ENCODE measurements at regions not wholly inside any gene's neighbourhood (a gene's known extent, or its start where the extent isn't known, plus 50 kb on each side); places are given as distances from the start of the nearest gene placed in this dataset.

DNA sequence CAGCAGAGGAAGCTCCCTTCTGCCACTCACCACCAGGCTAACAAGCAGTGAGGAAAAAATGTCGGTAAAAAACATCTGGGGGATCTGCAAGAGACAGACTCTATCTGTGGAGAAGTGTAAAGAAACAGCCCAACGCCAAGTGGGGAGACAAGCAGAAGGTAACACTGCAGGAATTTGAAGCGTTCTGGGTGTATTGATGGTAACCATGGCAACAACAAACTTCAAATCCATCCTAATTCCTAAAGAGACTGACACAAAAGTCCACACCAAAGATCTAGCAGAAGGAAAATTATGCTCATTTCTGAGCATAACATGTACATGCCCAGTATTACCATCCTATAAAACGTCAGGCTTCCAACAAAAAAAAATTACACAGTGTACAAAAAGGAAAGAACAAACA, 449.3 kb downstream of the GABRB3 start:
- DNase-seq (no peak), ATAC-seq (ENCODE audit: low read depth) (no peak)
- no peaks in the 10 kb centered on the region for H3K4me1 ChIP-seq (ENCODE audit: control insufficient read depth in 2 of 2, insufficient read depth in 2 of 2, low read length in 2 of 2)
- no peak overlapping the region for H3K9ac ChIP-seq (ENCODE audit: low read length)
- Mint-ChIP-seq H3K4me1 (no peaks in the 10 kb centered on the region), H3K4me3 (no peak overlapping the region), H3K9me3 (ENCODE audit: insufficient read depth) (no peaks in the 10 kb centered on the region), H3K27ac (no peak overlapping the region), H3K27me3 (no peaks in the 10 kb centered on the region)
- POLR2A ChIA-PET, result no interaction called here
- H3K4me3 ChIP-seq (ENCODE audit: control extremely low read depth in 1 of 5, extremely low read depth in 1 of 5, insufficient read depth in 1 of 5, low read depth in 2 of 5, low read length in 4 of 5), result no peak overlapping the region
- H3K4me2 ChIP-seq (replicated peaks; ENCODE audit: low read depth, low read length, poor library complexity, severe bottlenecking), result no peak overlapping the region
- WGBS (ENCODE audit: insufficient coverage), result no CpG with 5 or more reads among the region's 4 CpGs
- no peaks in the 10 kb centered on the region for H3K9me3 ChIP-seq (ENCODE audit: control extremely low read depth in 1 of 3, control insufficient read depth in 2 of 3, insufficient read depth in 1 of 3, low read length in 2 of 3)
- no peak overlapping the region for H3K27ac ChIP-seq (ENCODE audit: low read length in 2 of 2)
- H3K79me2 ChIP-seq (ENCODE audit: control insufficient read depth, insufficient read depth, low read length), result no peaks in the 10 kb centered on the region
- intact Hi-C loops (cut with micrococcal nuclease), result no loop called here
- no peak overlapping the region for H2AFZ ChIP-seq (ENCODE audit: insufficient read depth, low read depth, low read length, poor library complexity, severe bottlenecking)
- no peaks in the 10 kb centered on the region for H3K27me3 ChIP-seq (replicated peaks in 1 of 4; ENCODE audit: control extremely low read depth in 1 of 4, control insufficient read depth in 3 of 4, insufficient read depth in 4 of 4, low read length in 3 of 4)
- H3K36me3 ChIP-seq (replicated peaks in 1 of 2; ENCODE audit: control extremely low read depth in 1 of 2, control insufficient read depth in 1 of 2, extremely low read depth in 1 of 2, insufficient read depth in 2 of 2, low read length in 1 of 2), result no peaks in the 10 kb centered on the region
- H4K20me1 ChIP-seq (ENCODE audit: control insufficient read depth, insufficient read depth, low read length, poor library complexity, severe bottlenecking), result no peaks in the 10 kb centered on the region
- CTCF ChIA-PET, result no interaction called here
- TF ChIP-seq EZH2 (IDR thresholded peaks at IDR 0.05; ENCODE audit: borderline replicate concordance, insufficient read depth, low read depth, low read length, poor library complexity, severe bottlenecking), result no peak
- TF ChIP-seq, protein P1, sequence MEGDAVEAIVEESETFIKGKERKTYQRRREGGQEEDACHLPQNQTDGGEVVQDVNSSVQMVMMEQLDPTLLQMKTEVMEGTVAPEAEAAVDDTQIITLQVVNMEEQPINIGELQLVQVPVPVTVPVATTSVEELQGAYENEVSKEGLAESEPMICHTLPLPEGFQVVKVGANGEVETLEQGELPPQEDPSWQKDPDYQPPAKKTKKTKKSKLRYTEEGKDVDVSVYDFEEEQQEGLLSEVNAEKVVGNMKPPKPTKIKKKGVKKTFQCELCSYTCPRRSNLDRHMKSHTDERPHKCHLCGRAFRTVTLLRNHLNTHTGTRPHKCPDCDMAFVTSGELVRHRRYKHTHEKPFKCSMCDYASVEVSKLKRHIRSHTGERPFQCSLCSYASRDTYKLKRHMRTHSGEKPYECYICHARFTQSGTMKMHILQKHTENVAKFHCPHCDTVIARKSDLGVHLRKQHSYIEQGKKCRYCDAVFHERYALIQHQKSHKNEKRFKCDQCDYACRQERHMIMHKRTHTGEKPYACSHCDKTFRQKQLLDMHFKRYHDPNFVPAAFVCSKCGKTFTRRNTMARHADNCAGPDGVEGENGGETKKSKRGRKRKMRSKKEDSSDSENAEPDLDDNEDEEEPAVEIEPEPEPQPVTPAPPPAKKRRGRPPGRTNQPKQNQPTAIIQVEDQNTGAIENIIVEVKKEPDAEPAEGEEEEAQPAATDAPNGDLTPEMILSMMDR (IDR thresholded peaks at IDR 0.05), result no peak

DNA sequence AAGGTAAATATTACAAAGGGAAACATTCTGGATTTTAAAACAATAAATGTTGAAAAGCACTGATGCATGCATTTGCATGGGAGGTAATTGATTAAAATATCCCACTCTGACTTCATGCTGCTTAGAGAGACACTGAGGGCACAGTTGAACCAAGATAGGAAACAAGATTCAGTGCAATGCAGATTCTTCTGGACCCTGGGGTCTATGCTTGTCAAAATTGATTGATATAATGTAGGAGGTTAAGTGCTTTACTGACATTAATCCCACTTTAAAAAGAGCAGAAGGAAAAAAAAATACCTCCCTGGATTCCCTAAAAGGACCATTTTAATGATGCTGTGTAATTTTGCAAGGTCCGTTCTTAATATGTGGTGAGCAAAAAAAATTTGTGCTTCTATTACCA, 454.2 kb downstream of the GABRB3 start:
- Histone ChIP-seq H3K9ac (ENCODE audit: low read length) (no peak overlapping the region), H3K9me3 (ENCODE audit: control extremely low read depth in 1 of 3, control insufficient read depth in 2 of 3, insufficient read depth in 1 of 3, low read length in 2 of 3) (no peaks in the 10 kb centered on the region), H3K27me3 (replicated peaks in 1 of 4; ENCODE audit: control extremely low read depth in 1 of 4, control insufficient read depth in 3 of 4, insufficient read depth in 4 of 4, low read length in 3 of 4) (no peaks in the 10 kb centered on the region), H3K27ac (ENCODE audit: low read length in 2 of 2) (no peak overlapping the region), H3K36me3 (replicated peaks in 1 of 2; ENCODE audit: control extremely low read depth in 1 of 2, control insufficient read depth in 1 of 2, extremely low read depth in 1 of 2, insufficient read depth in 2 of 2, low read length in 1 of 2) (no peaks in the 10 kb centered on the region), H2AFZ (ENCODE audit: insufficient read depth, low read depth, low read length, poor library complexity, severe bottlenecking) (no peak overlapping the region), H3K4me3 (ENCODE audit: control extremely low read depth in 1 of 5, extremely low read depth in 1 of 5, insufficient read depth in 1 of 5, low read depth in 2 of 5, low read length in 4 of 5) (no peak overlapping the region), H3K4me1 (ENCODE audit: control insufficient read depth in 2 of 2, insufficient read depth in 2 of 2, low read length in 2 of 2) (no peaks in the 10 kb centered on the region), H3K79me2 (ENCODE audit: control insufficient read depth, insufficient read depth, low read length) (no peaks in the 10 kb centered on the region), H4K20me1 (ENCODE audit: control insufficient read depth, insufficient read depth, low read length, poor library complexity, severe bottlenecking) (no peaks in the 10 kb centered on the region), H3K4me2 (replicated peaks; ENCODE audit: low read depth, low read length, poor library complexity, severe bottlenecking) (no peak overlapping the region)
- CTCF ChIA-PET, result no interaction called here
- intact Hi-C loops (cut with micrococcal nuclease), result no loop called here
- no peaks in the 10 kb centered on the region for H3K27me3 Mint-ChIP-seq
- WGBS (ENCODE audit: insufficient coverage), result no CpG with 5 or more reads among the region's 1 CpG
- DNase-seq (no peak), ATAC-seq (ENCODE audit: low read depth) (no peak)
- TF ChIP-seq, protein P1 (IDR thresholded peaks at IDR 0.05), result no peak
- TF ChIP-seq EZH2 (IDR thresholded peaks at IDR 0.05; ENCODE audit: borderline replicate concordance, insufficient read depth, low read depth, low read length, poor library complexity, severe bottlenecking), result no peak
- no peaks in the 10 kb centered on the region for H3K9me3 Mint-ChIP-seq (ENCODE audit: insufficient read depth)
- no peaks in the 10 kb centered on the region for H3K4me1 Mint-ChIP-seq
- no peak overlapping the region for H3K4me3 Mint-ChIP-seq
- no peak overlapping the region for H3K27ac Mint-ChIP-seq
- POLR2A ChIA-PET, result no interaction called here
